NCI-H345 treated with DMSO at 0.1 percent for 48 hours (cell line): ENCODE measurements at regions not wholly inside any gene's neighbourhood (a gene's known extent, or its start where the extent isn't known, plus 50 kb on each side); places are given as distances from the start of the nearest gene placed in this dataset.
"Not testable (repeated sequence)": the region's sequence is repeated elsewhere in the genome, so short reads cannot be mapped to it uniquely, and the experiment has no call there.

Source experiments
- DNase-seq: peaks from one replicate; lab custom pipeline; 2025; ENCODE audit not compliant: unreplicated experiment; lab: John Stamatoyannopoulos, UW

GRCh38 chr10:130713731-130714130 lies 577.5 kb downstream of the GLRX3 start:
- DNase-seq = no peak

GRCh38 chr10:130714742-130715467 lies 578.7 kb downstream of the GLRX3 start:
- DNase-seq = no peak

GRCh38 chr10:130715686-130716670 lies 579.8 kb downstream of the GLRX3 start:
- no peak for DNase-seq

- DNase-seq = no peak
Observed at GRCh38 chr10:130717083-130717482, 580.9 kb downstream of the GLRX3 start.

GRCh38 chr10:130718744-130719447 lies 582.7 kb downstream of the GLRX3 start:
- DNase-seq = not testable (repeated sequence)

GRCh38 chr10:130719448-130719752 lies 583.2 kb downstream of the GLRX3 start:
- no peak for DNase-seq

GRCh38 chr10:130720235-130720634 lies 584.0 kb downstream of the GLRX3 start:
- DNase-seq = no peak

- no peak for DNase-seq
Observed at GRCh38 chr10:130721971-130722370, 585.8 kb downstream of the GLRX3 start.

GRCh38 chr10:130723704-130724103 lies 587.5 kb downstream of the GLRX3 start:
- no peak for DNase-seq

GRCh38 chr10:130725474-130725970 lies 586.0 kb downstream of the TCERG1L start:
- DNase-seq = no peak

- no peak for DNase-seq
Observed at GRCh38 chr10:130726996-130727725, 584.4 kb downstream of the TCERG1L start.

GRCh38 chr10:130727766-130728490 lies 583.6 kb downstream of the TCERG1L start:
- no peak for DNase-seq

GRCh38 chr10:130728531-130729215 lies 582.8 kb downstream of the TCERG1L start:
- DNase-seq = no peak

GRCh38 chr10:130729876-130730275 lies 581.6 kb downstream of the TCERG1L start:
- no peak for DNase-seq

- DNase-seq = no peak
Observed at GRCh38 chr10:130737186-130737585, 574.3 kb downstream of the TCERG1L start.

GRCh38 chr10:130737621-130738020 lies 573.9 kb downstream of the TCERG1L start:
- DNase-seq = no peak

GRCh38 chr10:130739016-130739756 lies 572.3 kb downstream of the TCERG1L start:
- DNase-seq = no peak

- DNase-seq = no peak
Observed at GRCh38 chr10:130739757-130740145, 571.8 kb downstream of the TCERG1L start.

GRCh38 chr10:130740166-130740565 lies 571.4 kb downstream of the TCERG1L start:
- no peak for DNase-seq
